HG03469 (cell line): ENCODE measurements at regions not wholly inside any gene's neighbourhood (a gene's known extent, or its start where the extent isn't known, plus 50 kb on each side); places are given as distances from the start of the nearest gene placed in this dataset.
A peak's percentile ranks its signal among the peaks of the same experiment; 100 is the strongest.
"Not testable (repeated sequence)": the region's sequence is repeated elsewhere in the genome, so short reads cannot be mapped to it uniquely, and the experiment has no call there.

Experiments used
- ATAC-seq: cut with Tn5 transposase; IDR thresholded peaks from one replicate; pipeline ENCODE4 v1.9.1; 2021; ENCODE audit warnings: mild to moderate bottlenecking, moderate library complexity, moderate number of reproducible peaks; ENCODE audit not compliant: unreplicated experiment

GRCh38 chr6:137795501-137795900 lies 71.6 kb upstream of the TNFAIP3 start:
- no peak for ATAC-seq

DNA sequence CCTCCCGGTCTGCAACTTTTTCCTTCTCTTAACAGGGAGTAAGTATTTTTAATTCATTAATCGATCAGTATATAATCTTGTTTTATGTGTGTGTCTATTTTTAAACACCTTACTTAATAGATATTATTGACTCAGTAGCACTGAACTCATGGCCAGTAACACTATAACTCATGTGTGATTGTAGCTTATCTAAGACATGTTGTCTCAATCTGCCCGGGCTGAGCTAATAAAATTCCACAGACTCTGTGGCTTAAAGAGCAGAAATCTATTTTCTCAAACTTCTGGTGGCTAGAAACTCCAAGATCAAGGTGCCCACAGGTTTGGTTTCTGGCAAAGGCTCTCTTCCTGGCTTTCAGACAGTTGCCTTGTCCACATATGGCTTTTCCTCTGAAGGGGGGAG lies 68.8 kb upstream of the TNFAIP3 start:
- ATAC-seq: no peak

- no peak for ATAC-seq
Observed at GRCh38 chr6:137798846-137799245, 68.2 kb upstream of the TNFAIP3 start.

DNA sequence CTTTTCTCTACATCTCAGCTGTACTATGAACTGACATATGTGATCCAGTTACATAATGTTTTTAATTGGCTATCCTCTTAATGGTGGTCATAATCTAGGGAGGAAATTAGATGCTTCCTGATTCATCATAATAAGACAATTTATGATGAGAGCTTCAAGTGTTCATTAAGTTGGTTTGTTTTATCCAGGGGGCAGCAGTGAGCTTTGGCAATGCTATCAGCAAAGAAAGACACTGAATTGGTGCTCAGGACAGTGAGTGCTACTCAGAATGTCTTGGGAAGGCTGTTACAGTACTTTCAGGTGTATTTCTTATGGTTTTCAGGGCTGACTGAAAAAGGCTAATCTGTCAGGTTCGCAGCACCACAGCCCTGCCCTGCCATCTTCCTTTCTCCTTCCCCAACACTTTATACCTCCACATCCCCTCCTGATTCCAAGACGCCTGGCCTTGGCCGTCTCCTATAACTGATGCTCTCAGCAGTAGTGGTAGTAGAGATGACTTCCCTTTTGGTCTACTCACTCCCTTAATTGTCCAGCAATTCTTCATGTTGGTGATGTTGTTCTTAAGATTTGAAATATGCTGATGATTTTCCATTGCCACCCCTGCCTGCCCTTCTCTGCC lies 67.0 kb upstream of the TNFAIP3 start:
- no peak for ATAC-seq

DNA sequence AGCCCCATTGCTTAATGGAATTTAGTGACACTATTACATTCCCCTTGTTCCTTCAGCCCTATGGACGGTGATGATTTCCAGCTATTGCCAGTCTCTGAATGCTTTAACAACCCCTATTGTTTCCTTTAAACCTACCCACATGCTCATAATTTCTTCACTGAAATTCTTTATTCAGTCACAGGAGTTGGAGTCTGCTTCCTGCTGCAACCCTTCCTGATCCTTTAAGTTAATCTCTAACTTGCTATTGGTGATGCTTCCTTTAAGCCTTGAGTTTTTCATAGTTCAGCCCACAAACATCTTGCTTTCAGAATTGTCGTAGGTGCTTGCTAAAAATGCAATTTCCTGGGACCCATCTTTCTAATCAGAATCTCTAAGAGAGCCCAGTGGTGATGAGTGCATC lies 66.3 kb upstream of the TNFAIP3 start:
- no peak for ATAC-seq

DNA sequence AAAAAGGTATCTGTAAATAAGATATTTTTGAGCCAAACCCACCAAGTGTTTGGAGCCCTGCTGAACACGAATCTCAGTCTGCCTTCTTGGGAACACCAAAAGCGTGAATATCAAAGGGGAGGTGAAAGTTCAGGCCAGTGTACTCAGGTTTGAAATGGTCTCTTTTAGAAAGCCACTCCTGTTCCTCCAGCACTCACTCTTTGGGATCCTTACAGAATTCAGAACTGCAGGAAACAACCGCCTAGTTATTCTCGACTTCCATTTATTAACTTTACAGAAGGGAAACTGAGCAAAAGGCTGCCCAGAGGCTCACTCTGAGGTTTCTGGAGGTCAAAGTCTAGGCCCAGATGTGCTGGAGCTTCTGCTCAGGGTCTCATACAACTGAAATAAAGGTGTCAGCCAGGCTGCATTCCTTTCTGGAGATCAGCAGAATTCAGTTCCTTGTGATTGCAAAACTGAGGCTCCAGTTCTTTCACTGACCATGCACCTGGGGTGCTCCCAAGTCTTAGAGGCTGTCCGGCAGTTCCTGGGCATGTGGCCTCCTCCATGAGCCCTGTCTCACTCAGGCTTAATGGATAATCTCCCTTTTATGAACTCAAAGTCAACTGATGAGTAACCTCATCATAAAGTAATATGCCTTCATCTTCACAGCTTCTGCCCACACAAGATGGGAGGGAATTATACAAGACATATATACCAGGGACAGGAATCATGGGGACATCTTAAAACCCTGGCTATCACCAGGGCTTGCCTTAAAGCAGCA lies 65.5 kb upstream of the TNFAIP3 start:
- ATAC-seq: no peak

GRCh38 chr6:137802408-137803182 lies 64.5 kb upstream of the TNFAIP3 start:
- no peak for ATAC-seq

DNA sequence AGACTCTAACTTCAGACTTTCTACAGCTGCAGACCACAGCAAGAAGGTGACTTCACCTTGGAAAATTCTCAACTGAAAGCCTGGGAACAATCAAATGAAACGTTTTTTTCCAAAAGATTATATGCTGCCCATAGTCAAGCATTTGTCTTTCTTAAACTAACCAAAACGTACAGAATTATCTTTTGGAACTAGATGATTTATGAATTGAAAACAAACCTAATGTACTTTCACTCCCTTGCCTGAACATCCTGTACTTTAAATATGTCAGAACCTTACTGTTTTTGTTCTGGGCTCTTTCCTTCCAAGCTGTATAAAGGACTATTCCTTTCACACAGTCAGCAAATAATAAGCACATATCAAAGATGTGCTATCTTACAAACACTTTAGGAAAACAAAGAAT lies 62.4 kb upstream of the TNFAIP3 start:
- ATAC-seq: no peak

GRCh38 chr6:137805622-137806021 lies 61.4 kb upstream of the TNFAIP3 start:
- no peak for ATAC-seq

DNA sequence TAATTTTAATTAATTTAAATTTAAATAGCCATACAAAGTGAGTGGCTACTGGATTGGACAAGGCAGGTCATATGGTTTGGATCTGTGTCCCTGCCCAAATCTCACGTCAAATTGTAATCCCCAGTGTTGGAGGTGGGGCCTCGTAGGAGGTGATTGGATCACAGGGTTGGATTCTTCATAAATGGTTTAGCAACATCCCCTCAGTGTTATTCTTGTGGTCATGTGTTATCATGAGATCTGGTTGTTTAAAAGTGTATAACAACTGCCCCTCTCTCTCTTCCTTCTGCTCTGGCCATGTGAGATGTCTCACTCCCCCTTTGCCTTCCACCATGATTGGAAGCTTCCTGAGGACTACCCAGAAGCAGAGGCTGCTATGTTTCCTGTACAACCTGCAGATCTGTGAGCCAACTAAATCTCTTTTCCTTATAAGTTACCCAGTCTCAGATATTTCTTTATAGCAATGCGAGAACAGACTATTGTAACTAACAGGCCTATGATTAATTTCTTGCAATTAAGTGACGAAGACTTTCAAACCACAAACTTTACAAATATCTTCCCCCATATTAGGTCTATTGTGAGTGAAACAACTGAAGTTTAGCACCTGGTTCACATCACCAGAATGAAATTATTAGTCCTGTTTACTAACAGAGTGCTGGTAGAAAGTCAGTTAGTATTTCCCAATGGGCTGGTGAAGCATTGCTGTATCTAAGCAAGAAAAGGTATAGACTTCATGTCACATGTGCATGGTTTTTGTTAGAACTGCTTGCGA lies 60.0 kb upstream of the TNFAIP3 start:
- ATAC-seq: no peak

DNA sequence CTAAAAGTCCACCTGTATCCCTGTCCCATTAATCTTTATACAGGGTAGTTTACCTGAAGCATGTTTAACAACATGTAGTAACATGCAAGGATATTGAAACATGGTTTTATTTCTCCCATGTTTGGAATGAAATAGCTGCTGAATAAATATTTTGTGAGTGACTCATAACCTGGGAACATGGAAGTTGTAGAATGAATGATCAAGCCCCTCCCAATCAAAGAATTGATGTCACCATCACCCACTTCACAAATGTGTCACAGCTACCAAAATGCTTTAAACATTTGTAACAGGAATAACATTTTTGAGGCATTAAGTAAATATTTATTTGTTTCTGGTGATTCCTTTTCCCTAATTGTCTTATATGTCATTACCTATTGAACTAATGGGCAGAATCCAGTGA lies 58.9 kb upstream of the TNFAIP3 start:
- no peak for ATAC-seq

DNA sequence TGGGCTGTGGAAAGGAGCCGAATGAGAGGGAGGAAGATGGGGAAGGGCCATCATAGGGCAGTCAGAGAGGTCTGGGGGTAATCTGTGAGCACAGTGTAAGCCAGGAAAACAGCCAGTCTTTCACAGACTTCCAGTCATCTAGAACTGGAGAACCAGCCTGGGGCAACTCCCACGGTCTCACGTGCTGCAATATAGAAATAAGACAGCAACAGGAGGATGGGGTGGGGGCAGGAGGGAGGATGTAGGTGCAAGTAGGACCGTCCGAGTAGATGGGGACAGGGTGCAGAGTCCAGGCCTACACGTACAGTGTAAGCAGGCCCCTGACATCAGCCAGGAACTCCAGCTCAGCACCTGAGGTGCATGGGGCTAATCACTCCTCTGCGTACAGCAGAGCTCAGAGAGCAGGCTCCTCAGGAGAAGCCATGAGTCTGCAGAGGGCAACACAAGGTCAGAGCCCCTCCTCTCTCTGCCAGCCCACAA lies 58.2 kb upstream of the TNFAIP3 start:
- no peak for ATAC-seq

DNA sequence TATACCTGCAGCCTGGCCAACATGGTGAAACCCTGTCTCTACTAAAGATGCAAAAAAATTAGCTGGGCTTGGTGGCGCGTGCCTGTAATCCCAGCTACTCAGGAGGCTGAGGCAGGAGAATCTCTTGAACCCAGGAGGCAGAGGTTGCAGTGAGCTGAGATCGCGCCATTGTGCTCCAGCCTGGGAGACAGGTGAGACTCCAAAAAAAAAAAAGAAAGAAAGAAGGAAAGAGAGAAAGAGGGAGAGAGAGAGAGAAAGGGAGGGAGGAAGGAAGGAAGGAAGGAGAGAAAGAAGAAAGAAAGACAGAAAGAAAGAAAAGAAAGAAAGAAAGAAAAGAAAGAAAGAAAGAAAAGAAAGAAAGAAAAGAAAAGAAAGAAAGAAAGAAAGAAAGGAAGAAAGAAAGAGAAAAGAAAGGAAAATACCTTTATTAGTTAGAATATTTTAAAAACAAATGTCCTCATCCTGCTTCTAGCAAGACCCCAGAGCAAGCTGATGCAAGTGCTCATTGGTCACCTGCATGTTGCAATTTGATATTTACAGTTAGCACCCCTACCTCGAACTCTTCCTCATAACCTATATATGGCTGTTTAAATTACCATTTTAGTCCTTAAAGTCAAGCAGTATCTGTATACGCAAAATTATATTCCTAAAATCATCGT lies 57.0 kb upstream of the TNFAIP3 start:
- not testable (repeated sequence) for ATAC-seq

- no peak for ATAC-seq
Observed at GRCh38 chr6:137810554-137811120, 56.4 kb upstream of the TNFAIP3 start.

DNA sequence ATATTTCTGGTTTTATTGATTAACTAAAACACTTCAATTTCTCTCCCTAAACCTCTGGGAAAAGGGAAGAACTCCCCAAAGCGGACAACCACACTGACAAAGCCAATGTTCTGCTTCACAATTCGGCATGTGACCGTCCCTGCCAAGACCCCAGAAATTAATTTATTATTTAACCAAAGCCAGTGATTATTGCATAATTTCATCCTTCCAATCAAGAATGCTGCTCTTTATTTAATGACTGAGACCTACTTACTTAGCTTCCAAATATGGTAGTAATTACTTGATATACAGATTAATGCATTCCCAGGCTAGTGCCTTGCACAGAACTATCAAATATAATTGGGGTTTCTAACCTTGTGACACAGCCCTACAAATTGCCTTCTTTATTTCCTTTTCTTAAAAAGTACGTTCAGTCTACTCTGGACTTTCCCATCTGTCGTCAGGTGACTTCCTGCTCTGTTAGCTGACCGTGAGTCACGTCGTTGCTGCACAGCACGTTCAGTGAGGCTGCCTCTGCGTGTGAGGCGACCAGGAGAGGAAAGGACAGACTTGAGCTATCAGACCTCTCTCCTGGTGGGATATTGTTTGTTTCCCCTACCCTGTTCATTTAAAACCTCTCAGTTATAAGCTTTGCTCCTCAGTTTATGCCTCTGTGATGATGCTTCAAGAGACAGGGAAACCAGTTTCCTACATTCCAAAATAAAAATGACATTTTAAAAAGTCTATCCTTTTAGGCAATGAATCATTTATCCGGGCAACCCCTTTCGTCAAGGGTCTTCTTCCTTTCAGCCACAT lies 55.7 kb upstream of the TNFAIP3 start:
- ATAC-seq: peak; percentile 95

DNA sequence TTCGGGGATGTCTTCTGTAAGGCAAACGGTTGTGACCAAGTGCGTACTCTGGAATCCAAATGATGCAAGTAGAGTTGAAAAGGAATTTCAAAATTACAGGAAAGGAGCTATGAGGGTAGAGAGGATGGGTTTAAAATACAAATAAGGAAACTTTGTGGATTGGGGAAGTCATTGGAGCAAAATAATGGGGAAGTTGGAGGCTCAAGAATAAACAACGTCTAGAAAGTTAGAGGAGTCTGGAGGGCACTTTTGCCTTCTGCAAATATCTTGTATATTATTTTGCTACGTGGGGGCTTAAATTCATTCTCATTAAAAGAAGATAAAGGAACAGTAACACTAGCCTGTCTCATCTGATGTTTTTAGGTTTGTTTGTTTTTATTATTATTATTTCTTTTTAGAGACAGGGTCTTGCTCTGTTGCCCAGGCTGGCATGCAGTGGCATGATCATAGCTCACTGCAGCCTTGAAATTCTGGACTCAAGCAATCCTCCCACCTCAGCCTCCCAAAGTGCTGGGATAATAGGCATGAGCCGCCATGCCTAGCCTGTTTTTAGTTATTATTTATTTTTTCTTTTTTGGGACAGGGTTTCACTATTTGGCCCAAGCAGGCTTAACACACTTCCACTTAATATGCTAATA lies 55.0 kb upstream of the TNFAIP3 start:
- ATAC-seq: no peak

GRCh38 chr6:137813308-137813970 lies 53.6 kb upstream of the TNFAIP3 start:
- no peak for ATAC-seq

DNA sequence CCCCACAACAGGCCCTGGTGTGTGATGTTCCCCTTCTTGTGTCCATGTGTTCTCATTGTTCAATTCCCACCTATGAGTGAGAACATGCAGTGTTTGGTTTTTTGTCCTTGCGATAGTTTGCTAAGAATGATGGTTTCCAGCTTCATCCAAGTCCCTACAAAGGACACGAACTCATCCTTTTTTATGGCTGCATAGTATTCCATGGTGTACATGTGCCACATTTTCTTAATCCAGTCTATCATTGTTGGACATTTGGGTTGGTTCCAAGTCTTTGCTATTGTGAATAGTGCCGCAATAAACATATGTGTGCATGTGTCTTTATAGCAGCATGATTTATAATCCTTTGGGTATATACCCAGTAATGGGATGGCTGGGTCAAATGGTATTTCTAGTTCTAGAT lies 53.0 kb upstream of the TNFAIP3 start:
- ATAC-seq: not testable (repeated sequence)
